HEK293 (cell line): ENCODE measurements at regions not wholly inside any gene's neighbourhood (a gene's known extent, or its start where the extent isn't known, plus 50 kb on each side); places are given as distances from the start of the nearest gene placed in this dataset.

Experiments used
- CTCF ChIA-PET: fragments of 350-600 bp; formaldehyde crosslinking; extraction: SDS; loops from one replicate; lab custom pipeline; 2021; ENCODE audit warnings: antibody characterized with exemption; lab: Yijun Ruan, JAX
- POLR2A ChIA-PET: fragments of 300-600 bp; formaldehyde crosslinking; extraction: SDS; loops from one replicate; lab custom pipeline; 2020; ENCODE audit warnings: antibody characterized with exemption, inconsistent platforms; lab: Yijun Ruan, JAX
- H3K27ac ChIP-seq: fragments of 200-500 bp; sonication (Bioruptor generic); 2 replicates; pipeline ENCODE4 v1.5.1; 2014; ENCODE audit warnings: low read depth, low read length, control low read depth, inconsistent platforms; ENCODE audit errors: extremely low read depth
- H3K36me3 ChIP-seq, 2 experiments: fragments of 200-500 bp in 1 of 2; sonication (Bioruptor generic) in 1 of 2; 1 replicate in 1 of 2; 2 replicates in 1 of 2; pipeline ENCODE4 v1.5.1; 2014 to 2017; ENCODE audit warnings: inconsistent platforms in 2 of 2, low read length in 2 of 2; ENCODE audit not compliant: control insufficient read depth in 2 of 2, insufficient read depth in 1 of 2
- H3K4me1 ChIP-seq: fragments of 200-500 bp; sonication (Bioruptor generic); 2 replicates; pipeline ENCODE4 v1.5.1; 2014; ENCODE audit warnings: mild to moderate bottlenecking, low read length, inconsistent platforms; ENCODE audit not compliant: control insufficient read depth, insufficient read depth
- H3K4me3 ChIP-seq: 2 replicates; pipeline ENCODE4 v1.5.1; 2011; ENCODE audit warnings: low read depth, mild to moderate bottlenecking, control low read depth, low read length, moderate library complexity
- H3K9me3 ChIP-seq: fragments of 200-500 bp; sonication (Bioruptor generic); 2 replicates; pipeline ENCODE4 v1.5.1; 2014; ENCODE audit warnings: low read depth, low read length, inconsistent platforms; ENCODE audit not compliant: control insufficient read depth, insufficient read depth
- FEZF1 ChIP-seq: fragments of 450-650 bp; formaldehyde crosslinking; IDR thresholded peaks from 2 replicates; pipeline ENCODE4 v1.5.1; 2016; ENCODE audit warnings: missing biosample characterization, missing genetic modification characterization
- KLF16 ChIP-seq: fragments of 450-650 bp; formaldehyde crosslinking; IDR thresholded peaks from 2 replicates; pipeline ENCODE4 v1.5.1; 2017; ENCODE audit warnings: missing biosample characterization, missing genetic modification characterization
- KLF7 ChIP-seq: fragments of 450-650 bp; formaldehyde crosslinking; IDR thresholded peaks from 2 replicates; pipeline ENCODE4 v1.5.1; 2016; ENCODE audit warnings: missing biosample characterization, missing genetic modification characterization, borderline replicate concordance
- ZBTB49 ChIP-seq: fragments of 450-650 bp; formaldehyde crosslinking; IDR thresholded peaks from 2 replicates; pipeline ENCODE4 v1.5.1; 2016; ENCODE audit warnings: missing biosample characterization, missing genetic modification characterization, low read depth
- ZFHX2 ChIP-seq: fragments of 450-650 bp; formaldehyde crosslinking; conservative IDR thresholded peaks from 2 replicates; pipeline ENCODE4 v1.5.1; 2016; ENCODE audit warnings: missing biosample characterization, missing genetic modification characterization
- ZFP3 ChIP-seq: fragments of 450-650 bp; formaldehyde crosslinking; IDR thresholded peaks from 2 replicates; pipeline ENCODE4 v1.5.1; 2016; ENCODE audit warnings: low read depth, missing biosample characterization, missing genetic modification characterization
- ZNF184 ChIP-seq: fragments of 450-650 bp; IDR thresholded peaks from 2 replicates; pipeline ENCODE4 v1.5.1; 2018; ENCODE audit warnings: missing biosample characterization, mild to moderate bottlenecking, missing genetic modification characterization
- ZNF341 ChIP-seq: fragments of 450-650 bp; formaldehyde crosslinking; IDR thresholded peaks from 2 replicates; pipeline ENCODE4; 2016; ENCODE audit warnings: low read depth, missing biosample characterization, missing genetic modification characterization
- ZNF354C ChIP-seq: fragments of 450-650 bp; formaldehyde crosslinking; IDR thresholded peaks from 2 replicates; pipeline ENCODE4 v1.5.1; 2016; ENCODE audit warnings: missing biosample characterization, missing genetic modification characterization, low read depth, borderline replicate concordance
- ZNF37A ChIP-seq: fragments of 450-650 bp; IDR thresholded peaks from 2 replicates; pipeline ENCODE4 v1.5.1; 2018; ENCODE audit warnings: missing biosample characterization, missing genetic modification characterization
- ZNF555 ChIP-seq: fragments of 450-650 bp; formaldehyde crosslinking; conservative IDR thresholded peaks from 2 replicates; pipeline ENCODE4 v1.5.1; 2017; ENCODE audit warnings: missing biosample characterization, mild to moderate bottlenecking, missing genetic modification characterization, inconsistent platforms
- ZNF558 ChIP-seq: fragments of 450-650 bp; formaldehyde crosslinking; IDR thresholded peaks from 2 replicates; pipeline ENCODE4 v1.5.1; 2016; ENCODE audit warnings: missing biosample characterization, missing genetic modification characterization
- ZNF791 ChIP-seq: fragments of 450-650 bp; formaldehyde crosslinking; IDR thresholded peaks from 2 replicates; pipeline ENCODE4 v1.5.1; 2016; ENCODE audit warnings: missing biosample characterization, missing genetic modification characterization
- ZNF830 ChIP-seq: fragments of 450-650 bp; IDR thresholded peaks from 2 replicates; pipeline ENCODE4 v1.5.0; 2018; ENCODE audit warnings: missing biosample characterization, missing genetic modification characterization, low read depth, mild to moderate bottlenecking, moderate library complexity
- TF ChIP-seq, protein P1 (sequence below): fragments of 450-650 bp; formaldehyde crosslinking; IDR thresholded peaks from 2 replicates; pipeline ENCODE4 v1.5.1; 2016; ENCODE audit warnings: missing biosample characterization, missing genetic modification characterization
- TF ChIP-seq, protein P2 (sequence below): fragments of 450-650 bp; formaldehyde crosslinking; IDR thresholded peaks from 2 replicates; pipeline ENCODE4 v1.5.1; 2016; ENCODE audit warnings: missing biosample characterization, missing genetic modification characterization
- TF ChIP-seq, protein P3 (sequence below): fragments of 450-650 bp; formaldehyde crosslinking; IDR thresholded peaks from 2 replicates; pipeline ENCODE4 v1.5.1; 2016; ENCODE audit warnings: missing biosample characterization, missing genetic modification characterization
- TF ChIP-seq, protein P4 (sequence below): fragments of 450-650 bp; formaldehyde crosslinking; IDR thresholded peaks from 2 replicates; pipeline ENCODE4 v1.5.1; 2016; ENCODE audit warnings: missing biosample characterization, missing genetic modification characterization
- TF ChIP-seq, protein P5 (sequence below): fragments of 450-650 bp; formaldehyde crosslinking; IDR thresholded peaks from 2 replicates; pipeline ENCODE4; 2016; ENCODE audit warnings: missing biosample characterization, missing genetic modification characterization
- TF ChIP-seq, protein P6 (sequence below): fragments of 450-650 bp; IDR thresholded peaks from 2 replicates; pipeline ENCODE4 v1.5.1; 2018; ENCODE audit warnings: missing biosample characterization, mild to moderate bottlenecking, missing genetic modification characterization
- TF ChIP-seq, protein P7 (sequence below): fragments of 450-650 bp; formaldehyde crosslinking; IDR thresholded peaks from 2 replicates; pipeline ENCODE4 v1.5.1; 2016; ENCODE audit warnings: missing biosample characterization, missing genetic modification characterization

- Histone ChIP-seq H3K4me3 (no peak overlapping the region), H3K27ac (no peak overlapping the region)
- POLR2A ChIA-PET, result no interaction called here
- TF ChIP-seq ZNF830 (tag by site-specific recombination) (no peak), ZNF791 (tag by site-specific recombination) (no peak), FEZF1 (tag by site-specific recombination) (no peak), ZFP3 (tag by site-specific recombination) (no peak), ZNF184 (tag by site-specific recombination) (no peak), ZNF558 (no peak), ZBTB49 (tag by site-specific recombination) (no peak), ZNF555 (tag by site-specific recombination) (no peak), ZFHX2 (tag by site-specific recombination) (no peak), ZNF354C (no peak)
- TF ChIP-seq, protein P1, sequence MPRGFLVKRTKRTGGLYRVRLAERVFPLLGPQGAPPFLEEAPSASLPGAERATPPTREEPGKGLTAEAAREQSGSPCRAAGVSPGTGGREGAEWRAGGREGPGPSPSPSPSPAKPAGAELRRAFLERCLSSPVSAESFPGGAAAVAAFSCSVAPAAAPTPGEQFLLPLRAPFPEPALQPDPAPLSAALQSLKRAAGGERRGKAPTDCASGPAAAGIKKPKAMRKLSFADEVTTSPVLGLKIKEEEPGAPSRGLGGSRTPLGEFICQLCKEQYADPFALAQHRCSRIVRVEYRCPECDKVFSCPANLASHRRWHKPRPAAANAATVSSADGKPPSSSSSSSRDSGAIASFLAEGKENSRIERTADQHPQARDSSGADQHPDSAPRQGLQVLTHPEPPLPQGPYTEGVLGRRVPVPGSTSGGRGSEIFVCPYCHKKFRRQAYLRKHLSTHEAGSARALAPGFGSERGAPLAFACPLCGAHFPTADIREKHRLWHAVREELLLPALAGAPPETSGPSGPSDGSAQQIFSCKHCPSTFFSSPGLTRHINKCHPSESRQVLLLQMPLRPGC (tag by site-specific recombination), result no peak
- TF ChIP-seq, protein P2, sequence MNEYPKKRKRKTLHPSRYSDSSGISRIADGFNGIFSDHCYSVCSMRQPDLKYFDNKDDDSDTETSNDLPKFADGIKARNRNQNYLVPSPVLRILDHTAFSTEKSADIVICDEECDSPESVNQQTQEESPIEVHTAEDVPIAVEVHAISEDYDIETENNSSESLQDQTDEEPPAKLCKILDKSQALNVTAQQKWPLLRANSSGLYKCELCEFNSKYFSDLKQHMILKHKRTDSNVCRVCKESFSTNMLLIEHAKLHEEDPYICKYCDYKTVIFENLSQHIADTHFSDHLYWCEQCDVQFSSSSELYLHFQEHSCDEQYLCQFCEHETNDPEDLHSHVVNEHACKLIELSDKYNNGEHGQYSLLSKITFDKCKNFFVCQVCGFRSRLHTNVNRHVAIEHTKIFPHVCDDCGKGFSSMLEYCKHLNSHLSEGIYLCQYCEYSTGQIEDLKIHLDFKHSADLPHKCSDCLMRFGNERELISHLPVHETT, result no peak
- TF ChIP-seq, protein P3, sequence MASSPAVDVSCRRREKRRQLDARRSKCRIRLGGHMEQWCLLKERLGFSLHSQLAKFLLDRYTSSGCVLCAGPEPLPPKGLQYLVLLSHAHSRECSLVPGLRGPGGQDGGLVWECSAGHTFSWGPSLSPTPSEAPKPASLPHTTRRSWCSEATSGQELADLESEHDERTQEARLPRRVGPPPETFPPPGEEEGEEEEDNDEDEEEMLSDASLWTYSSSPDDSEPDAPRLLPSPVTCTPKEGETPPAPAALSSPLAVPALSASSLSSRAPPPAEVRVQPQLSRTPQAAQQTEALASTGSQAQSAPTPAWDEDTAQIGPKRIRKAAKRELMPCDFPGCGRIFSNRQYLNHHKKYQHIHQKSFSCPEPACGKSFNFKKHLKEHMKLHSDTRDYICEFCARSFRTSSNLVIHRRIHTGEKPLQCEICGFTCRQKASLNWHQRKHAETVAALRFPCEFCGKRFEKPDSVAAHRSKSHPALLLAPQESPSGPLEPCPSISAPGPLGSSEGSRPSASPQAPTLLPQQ (tag by site-specific recombination), result no peak
- TF ChIP-seq, all 188 proteins: peak for 0
- Histone ChIP-seq H3K4me1 (no peaks in the 10 kb centered on the region), H3K36me3 (no peaks in the 10 kb centered on the region), H3K9me3 (no peaks in the 10 kb centered on the region)
- CTCF ChIA-PET, result interaction anchor here (0.6 kb wide), 1 partner anchor 1895 kb away, joined by 3 read pairs; no protein-coding TSS in a partner anchor
Measured at GRCh38 chr16:79690159-79690558, 89.6 kb upstream of the MAF start.

GRCh38 chr16:79687249-79688130 lies 87.0 kb upstream of the MAF start:
- ChIA-PET CTCF (no interaction called here), POLR2A (no interaction called here)
- TF ChIP-seq, protein P4, sequence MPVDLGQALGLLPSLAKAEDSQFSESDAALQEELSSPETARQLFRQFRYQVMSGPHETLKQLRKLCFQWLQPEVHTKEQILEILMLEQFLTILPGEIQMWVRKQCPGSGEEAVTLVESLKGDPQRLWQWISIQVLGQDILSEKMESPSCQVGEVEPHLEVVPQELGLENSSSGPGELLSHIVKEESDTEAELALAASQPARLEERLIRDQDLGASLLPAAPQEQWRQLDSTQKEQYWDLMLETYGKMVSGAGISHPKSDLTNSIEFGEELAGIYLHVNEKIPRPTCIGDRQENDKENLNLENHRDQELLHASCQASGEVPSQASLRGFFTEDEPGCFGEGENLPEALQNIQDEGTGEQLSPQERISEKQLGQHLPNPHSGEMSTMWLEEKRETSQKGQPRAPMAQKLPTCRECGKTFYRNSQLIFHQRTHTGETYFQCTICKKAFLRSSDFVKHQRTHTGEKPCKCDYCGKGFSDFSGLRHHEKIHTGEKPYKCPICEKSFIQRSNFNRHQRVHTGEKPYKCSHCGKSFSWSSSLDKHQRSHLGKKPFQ (tag by site-specific recombination), result no peak
- no peak for TF ChIP-seq KLF16 (tag by site-specific recombination)
- TF ChIP-seq, protein P5, sequence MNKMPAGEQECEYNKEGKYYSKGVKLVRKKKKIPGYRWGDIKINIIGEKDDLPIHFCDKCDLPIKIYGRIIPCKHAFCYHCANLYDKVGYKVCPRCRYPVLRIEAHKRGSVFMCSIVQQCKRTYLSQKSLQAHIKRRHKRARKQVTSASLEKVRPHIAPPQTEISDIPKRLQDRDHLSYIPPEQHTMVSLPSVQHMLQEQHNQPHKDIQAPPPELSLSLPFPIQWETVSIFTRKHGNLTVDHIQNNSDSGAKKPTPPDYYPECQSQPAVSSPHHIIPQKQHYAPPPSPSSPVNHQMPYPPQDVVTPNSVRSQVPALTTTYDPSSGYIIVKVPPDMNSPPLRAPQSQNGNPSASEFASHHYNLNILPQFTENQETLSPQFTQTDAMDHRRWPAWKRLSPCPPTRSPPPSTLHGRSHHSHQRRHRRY (tag by site-specific recombination), result no peak
- no peak for TF ChIP-seq KLF7 (tag by site-specific recombination)
- no peak for TF ChIP-seq ZNF37A (tag by site-specific recombination)
- TF ChIP-seq ZNF341, result no peak
- TF ChIP-seq, protein P6, sequence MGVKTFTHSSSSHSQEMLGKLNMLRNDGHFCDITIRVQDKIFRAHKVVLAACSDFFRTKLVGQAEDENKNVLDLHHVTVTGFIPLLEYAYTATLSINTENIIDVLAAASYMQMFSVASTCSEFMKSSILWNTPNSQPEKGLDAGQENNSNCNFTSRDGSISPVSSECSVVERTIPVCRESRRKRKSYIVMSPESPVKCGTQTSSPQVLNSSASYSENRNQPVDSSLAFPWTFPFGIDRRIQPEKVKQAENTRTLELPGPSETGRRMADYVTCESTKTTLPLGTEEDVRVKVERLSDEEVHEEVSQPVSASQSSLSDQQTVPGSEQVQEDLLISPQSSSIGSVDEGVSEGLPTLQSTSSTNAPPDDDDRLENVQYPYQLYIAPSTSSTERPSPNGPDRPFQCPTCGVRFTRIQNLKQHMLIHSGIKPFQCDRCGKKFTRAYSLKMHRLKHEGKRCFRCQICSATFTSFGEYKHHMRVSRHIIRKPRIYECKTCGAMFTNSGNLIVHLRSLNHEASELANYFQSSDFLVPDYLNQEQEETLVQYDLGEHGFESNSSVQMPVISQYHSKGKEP, result no peak
- TF ChIP-seq, protein P7, sequence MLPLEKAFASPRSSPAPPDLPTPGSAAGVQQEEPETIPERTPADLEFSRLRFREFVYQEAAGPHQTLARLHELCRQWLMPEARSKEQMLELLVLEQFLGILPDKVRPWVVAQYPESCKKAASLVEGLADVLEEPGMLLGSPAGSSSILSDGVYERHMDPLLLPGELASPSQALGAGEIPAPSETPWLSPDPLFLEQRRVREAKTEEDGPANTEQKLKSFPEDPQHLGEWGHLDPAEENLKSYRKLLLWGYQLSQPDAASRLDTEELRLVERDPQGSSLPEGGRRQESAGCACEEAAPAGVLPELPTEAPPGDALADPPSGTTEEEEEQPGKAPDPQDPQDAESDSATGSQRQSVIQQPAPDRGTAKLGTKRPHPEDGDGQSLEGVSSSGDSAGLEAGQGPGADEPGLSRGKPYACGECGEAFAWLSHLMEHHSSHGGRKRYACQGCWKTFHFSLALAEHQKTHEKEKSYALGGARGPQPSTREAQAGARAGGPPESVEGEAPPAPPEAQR (tag by site-specific recombination), result no peak

More at GRCh38 chr16:79687249-79688130, 87.0 kb upstream of the MAF start:
- no peaks in the 10 kb centered on the region for H3K4me1 ChIP-seq
- H3K27ac ChIP-seq, result no peak overlapping the region
- no peaks in the 10 kb centered on the region for H3K36me3 ChIP-seq
- no peaks in the 10 kb centered on the region for H3K9me3 ChIP-seq
- H3K4me3 ChIP-seq, result no peak overlapping the region
